Kidney tubule cell (primary cell): ENCODE measurements at regions not wholly inside any gene's neighbourhood (a gene's known extent, or its start where the extent isn't known, plus 50 kb on each side); places are given as distances from the start of the nearest gene placed in this dataset.

ENCODE experiments used
- DNase-seq: peaks from one replicate; pipeline ENCODE4 v3.0.0-alpha.2; 2018; ENCODE audit warnings: low spot score

- DNase-seq, result no peak
These were observed 286.8 kb downstream of the RPS24 start for GRCh38 chr10:78320506-78320905.

GRCh38 chr10:78321000-78321399 lies 287.3 kb downstream of the RPS24 start:
- DNase-seq, result no peak

- DNase-seq, result no peak
These were observed 287.8 kb downstream of the RPS24 start for GRCh38 chr10:78321500-78321899.

GRCh38 chr10:78326372-78326771 lies 292.7 kb downstream of the RPS24 start:
- DNase-seq, result no peak

- DNase-seq, result no peak
These were observed 294.3 kb downstream of the RPS24 start for GRCh38 chr10:78327778-78328591.

- DNase-seq, result no peak
These were observed 295.1 kb downstream of the RPS24 start for GRCh38 chr10:78328592-78329404.

- no peak for DNase-seq
These were observed 297.2 kb downstream of the RPS24 start for GRCh38 chr10:78330884-78331283.

GRCh38 chr10:78331391-78331922 lies 297.8 kb downstream of the RPS24 start:
- DNase-seq, result no peak

GRCh38 chr10:78332012-78332411 lies 298.3 kb downstream of the RPS24 start:
- no peak for DNase-seq

- no peak for DNase-seq
These were observed 299.0 kb downstream of the RPS24 start for GRCh38 chr10:78332657-78333056.

- DNase-seq, result no peak
These were observed 299.9 kb downstream of the RPS24 start for GRCh38 chr10:78333362-78334143.

- DNase-seq, result no peak
These were observed 301.7 kb downstream of the RPS24 start for GRCh38 chr10:78335371-78335690.

- DNase-seq, result peak; percentile 37
These were observed 302.2 kb downstream of the RPS24 start for GRCh38 chr10:78335691-78336401.

GRCh38 chr10:78336402-78336791 lies 302.7 kb downstream of the RPS24 start:
- peak; percentile 1 for DNase-seq

- DNase-seq, result no peak
These were observed 303.4 kb downstream of the RPS24 start for GRCh38 chr10:78337016-78337415.

GRCh38 chr10:78337646-78338391 lies 304.2 kb downstream of the RPS24 start:
- no peak for DNase-seq

GRCh38 chr10:78338717-78339116 lies 305.1 kb downstream of the RPS24 start:
- no peak for DNase-seq

GRCh38 chr10:78339251-78339650 lies 305.6 kb downstream of the RPS24 start:
- no peak for DNase-seq

- no peak for DNase-seq
These were observed 308.4 kb downstream of the RPS24 start for GRCh38 chr10:78341953-78342614.
